ENCODE measurements at regions not wholly inside any gene's neighbourhood (a gene's known extent, or its start where the extent isn't known, plus 50 kb on each side); places are given as distances from the start of the nearest gene placed in this dataset.

- DNase-seq: no peak
These were observed 52.4 kb upstream of the CDC42BPA start for GRCh38 chr1:227370533-227371254.

- DNase-seq: no peak
These were observed 50.9 kb upstream of the CDC42BPA start for GRCh38 chr1:227369102-227369760.
